ENCODE measurements at regions not wholly inside any gene's neighbourhood (a gene's known extent, or its start where the extent isn't known, plus 50 kb on each side); places are given as distances from the start of the nearest gene placed in this dataset.

DNA sequence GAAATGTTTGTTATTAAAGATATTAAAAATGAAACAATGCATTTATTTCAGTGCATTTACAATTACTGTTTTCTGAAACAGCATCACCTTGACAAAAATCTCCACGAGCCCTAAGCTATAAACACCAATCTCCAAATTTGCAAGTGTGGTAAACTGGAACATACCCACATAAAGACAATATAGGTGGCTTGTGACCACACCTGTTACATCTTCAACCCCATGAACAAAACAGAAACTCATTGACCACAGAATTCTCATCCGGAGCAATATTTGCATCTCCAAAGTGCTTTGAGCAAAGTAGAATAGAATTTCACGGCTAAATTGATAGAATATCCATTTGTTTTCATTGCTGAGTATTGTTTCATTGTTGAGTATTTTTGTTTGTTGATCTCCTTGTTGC is 375.2 kb upstream of the FLRT2 start:
- no peak for TF ChIP-seq ZNF701 (tag by site-specific recombination; IDR thresholded peaks at IDR 0.05)
- TF ChIP-seq MEIS1 (CRISPR knock-in tag; IDR thresholded peaks at IDR 0.05; ENCODE audit: borderline replicate concordance) = no peak
- TF ChIP-seq, protein P1, sequence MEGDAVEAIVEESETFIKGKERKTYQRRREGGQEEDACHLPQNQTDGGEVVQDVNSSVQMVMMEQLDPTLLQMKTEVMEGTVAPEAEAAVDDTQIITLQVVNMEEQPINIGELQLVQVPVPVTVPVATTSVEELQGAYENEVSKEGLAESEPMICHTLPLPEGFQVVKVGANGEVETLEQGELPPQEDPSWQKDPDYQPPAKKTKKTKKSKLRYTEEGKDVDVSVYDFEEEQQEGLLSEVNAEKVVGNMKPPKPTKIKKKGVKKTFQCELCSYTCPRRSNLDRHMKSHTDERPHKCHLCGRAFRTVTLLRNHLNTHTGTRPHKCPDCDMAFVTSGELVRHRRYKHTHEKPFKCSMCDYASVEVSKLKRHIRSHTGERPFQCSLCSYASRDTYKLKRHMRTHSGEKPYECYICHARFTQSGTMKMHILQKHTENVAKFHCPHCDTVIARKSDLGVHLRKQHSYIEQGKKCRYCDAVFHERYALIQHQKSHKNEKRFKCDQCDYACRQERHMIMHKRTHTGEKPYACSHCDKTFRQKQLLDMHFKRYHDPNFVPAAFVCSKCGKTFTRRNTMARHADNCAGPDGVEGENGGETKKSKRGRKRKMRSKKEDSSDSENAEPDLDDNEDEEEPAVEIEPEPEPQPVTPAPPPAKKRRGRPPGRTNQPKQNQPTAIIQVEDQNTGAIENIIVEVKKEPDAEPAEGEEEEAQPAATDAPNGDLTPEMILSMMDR (tag by site-specific recombination; IDR thresholded peaks at IDR 0.05) = no peak
- TF ChIP-seq TCF7L2 (IDR thresholded peaks at IDR 0.05; ENCODE audit: borderline replicate concordance, low read depth, low read length) = no peak
- no peak for TF ChIP-seq SALL2 (tag by site-specific recombination; IDR thresholded peaks at IDR 0.05; ENCODE audit: borderline replicate concordance)
- TF ChIP-seq, protein P2, sequence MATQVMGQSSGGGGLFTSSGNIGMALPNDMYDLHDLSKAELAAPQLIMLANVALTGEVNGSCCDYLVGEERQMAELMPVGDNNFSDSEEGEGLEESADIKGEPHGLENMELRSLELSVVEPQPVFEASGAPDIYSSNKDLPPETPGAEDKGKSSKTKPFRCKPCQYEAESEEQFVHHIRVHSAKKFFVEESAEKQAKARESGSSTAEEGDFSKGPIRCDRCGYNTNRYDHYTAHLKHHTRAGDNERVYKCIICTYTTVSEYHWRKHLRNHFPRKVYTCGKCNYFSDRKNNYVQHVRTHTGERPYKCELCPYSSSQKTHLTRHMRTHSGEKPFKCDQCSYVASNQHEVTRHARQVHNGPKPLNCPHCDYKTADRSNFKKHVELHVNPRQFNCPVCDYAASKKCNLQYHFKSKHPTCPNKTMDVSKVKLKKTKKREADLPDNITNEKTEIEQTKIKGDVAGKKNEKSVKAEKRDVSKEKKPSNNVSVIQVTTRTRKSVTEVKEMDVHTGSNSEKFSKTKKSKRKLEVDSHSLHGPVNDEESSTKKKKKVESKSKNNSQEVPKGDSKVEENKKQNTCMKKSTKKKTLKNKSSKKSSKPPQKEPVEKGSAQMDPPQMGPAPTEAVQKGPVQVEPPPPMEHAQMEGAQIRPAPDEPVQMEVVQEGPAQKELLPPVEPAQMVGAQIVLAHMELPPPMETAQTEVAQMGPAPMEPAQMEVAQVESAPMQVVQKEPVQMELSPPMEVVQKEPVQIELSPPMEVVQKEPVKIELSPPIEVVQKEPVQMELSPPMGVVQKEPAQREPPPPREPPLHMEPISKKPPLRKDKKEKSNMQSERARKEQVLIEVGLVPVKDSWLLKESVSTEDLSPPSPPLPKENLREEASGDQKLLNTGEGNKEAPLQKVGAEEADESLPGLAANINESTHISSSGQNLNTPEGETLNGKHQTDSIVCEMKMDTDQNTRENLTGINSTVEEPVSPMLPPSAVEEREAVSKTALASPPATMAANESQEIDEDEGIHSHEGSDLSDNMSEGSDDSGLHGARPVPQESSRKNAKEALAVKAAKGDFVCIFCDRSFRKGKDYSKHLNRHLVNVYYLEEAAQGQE (tag by site-specific recombination; IDR thresholded peaks at IDR 0.05) = no peak
- TF ChIP-seq EGR2 (tag by site-specific recombination; IDR thresholded peaks at IDR 0.05; ENCODE audit: low read depth) = no peak
- no peak for TF ChIP-seq ZNF133 (tag by site-specific recombination; IDR thresholded peaks at IDR 0.05)
